Activated T-cell treated with anti-CD3 and anti-CD28 coated beads, Interleukin-2, amount 50 U/mL, for 1 hour (primary cell): ENCODE measurements at regions not wholly inside any gene's neighbourhood (a gene's known extent, or its start where the extent isn't known, plus 50 kb on each side); places are given as distances from the start of the nearest gene placed in this dataset.

Experiments used
- DNase-seq: peaks from one replicate; pipeline ENCODE4 v3.0.0-alpha.2; 2020

DNA sequence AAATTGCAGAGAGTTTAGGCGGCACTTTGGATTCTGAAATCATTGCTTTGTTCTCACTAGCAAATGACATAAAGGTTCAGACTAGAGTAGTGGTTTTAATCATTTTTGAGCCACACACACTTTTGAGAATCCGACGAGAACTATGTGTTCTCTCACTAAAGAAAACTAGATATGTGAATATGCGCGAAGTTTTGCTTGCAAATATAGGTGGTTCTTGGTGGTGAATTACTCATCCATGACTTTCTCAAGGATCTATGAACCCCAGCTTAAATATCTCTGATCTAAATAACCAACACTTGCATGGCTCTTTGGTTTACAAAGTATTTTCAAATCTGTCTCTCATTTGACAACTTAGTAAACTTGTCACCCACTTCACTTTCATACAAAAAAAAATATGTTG lies 54.8 kb downstream of the NOG start:
- no peak for DNase-seq

DNA sequence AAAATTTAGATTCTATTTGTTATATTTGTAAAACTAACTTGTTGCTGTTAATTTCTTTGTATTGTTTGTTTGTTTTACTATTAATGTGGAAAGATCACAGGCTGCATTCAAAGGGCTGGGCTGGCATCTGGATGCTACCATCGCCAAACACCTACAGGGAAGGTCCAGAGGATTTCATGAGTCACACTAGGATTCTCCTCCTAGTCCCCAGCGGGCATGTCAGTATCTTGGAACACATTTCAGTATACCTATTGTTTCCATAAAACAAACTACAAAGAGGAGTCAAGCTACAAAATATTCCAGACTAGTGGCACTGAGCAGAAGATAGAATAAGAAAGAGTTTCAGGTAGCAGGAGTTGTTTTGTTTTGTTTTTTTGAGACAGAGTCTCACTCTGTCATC lies 55.3 kb downstream of the NOG start:
- no peak for DNase-seq

DNA sequence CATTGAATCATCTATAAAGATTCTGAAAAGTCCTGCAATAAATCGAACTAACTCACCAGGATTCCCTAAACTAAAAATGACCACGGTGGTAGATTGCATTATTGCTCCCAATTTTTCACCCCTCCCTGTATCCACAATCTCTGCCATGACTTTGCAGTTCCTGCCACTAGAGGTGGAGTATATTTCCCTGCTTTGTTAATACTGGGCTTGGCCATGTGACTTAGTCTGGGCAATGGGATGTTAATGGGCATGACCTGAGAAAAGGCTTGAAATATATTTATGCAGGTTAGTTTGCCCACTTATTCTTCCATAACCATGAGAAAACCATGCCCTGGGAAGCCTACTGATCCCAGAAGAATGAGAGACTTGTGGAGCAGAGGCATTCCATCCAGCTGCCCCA lies 59.1 kb downstream of the NOG start:
- no peak for DNase-seq

DNA sequence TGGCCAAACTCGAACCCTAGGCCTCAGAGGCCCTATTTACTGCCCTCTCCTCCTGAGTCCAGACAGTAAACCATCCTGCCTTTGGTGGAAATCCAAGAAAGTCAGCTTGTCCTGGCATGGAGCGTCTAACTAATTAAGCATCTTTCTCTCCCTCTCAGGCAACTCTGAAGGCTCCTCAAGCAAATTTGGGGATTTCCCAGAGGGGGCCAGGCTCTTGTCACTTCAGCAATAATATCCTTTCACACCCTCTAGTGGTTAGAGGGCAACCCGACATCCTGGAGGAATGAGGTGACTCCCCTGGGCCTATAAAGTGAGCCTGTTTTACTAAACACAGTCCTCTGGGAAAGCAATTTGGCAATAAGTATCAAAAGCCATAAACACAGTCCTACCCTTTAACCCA lies 60.4 kb downstream of the NOG start:
- peak; percentile 35 for DNase-seq

DNA sequence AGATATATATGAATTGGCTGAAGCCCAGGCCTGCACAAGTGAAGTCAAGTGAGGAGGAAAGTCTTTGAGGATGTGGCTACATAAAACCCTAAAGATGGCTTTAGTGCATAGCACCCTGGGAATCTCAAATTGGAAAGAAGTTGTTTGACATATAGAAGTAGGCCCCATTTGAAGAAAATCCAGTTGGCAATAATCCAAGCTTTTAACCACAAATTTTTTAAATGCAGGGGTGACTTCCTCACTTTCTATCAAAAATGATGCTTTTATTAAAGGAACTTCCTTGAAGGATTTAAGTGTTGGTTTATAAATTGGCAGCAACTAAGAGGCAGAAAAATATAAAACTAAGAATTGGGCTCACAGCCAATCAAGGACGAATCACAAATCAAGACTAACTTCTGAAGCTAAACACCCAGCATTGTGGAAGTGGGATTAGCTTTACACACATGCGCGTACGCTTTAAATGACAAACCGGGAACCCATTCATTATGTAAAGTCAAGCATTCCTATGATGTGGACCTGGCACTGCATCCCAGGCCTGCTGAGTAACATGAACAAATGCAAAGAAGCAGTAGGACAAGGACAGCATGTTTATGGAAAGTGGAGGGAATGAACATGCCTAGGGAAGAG lies 63.3 kb downstream of the NOG start:
- DNase-seq: no peak

DNA sequence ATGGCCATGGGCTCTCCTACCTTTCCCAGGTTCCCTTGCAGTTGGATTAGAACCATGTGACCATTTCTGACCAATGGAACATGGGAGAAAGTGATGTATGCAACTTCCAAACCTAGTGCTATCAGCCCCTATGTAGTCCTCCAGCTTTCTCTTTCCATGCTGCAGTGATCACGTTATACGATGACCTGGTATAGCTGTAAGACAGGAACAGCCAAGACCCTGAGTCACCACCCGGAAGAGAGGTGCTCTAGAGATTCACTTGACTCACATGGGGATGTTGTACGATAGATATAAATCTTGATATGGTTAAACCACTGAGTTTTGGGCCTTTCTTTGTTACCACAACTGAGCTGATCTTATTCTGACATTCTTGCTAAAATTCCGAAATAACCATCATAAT lies 65.1 kb downstream of the NOG start:
- DNase-seq: no peak

DNA sequence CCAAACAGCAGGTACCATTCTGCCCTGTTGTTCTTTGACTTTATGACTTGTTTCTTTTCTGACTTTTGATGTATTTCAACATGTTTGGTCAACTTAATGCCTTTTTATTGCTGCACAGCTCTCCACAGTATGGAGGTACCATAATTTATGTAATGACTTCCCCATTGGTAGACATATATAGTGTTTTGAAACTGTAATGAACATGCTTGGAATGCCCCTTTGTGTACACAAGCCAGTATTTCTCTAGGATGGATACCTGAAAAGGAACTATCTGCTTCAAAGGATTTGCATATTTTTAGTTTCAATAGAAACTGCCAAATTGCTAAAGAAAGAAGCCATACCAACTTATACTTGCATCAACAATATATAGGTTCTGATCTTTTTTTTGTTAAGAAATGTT lies 66.1 kb downstream of the NOG start:
- DNase-seq: no peak

DNA sequence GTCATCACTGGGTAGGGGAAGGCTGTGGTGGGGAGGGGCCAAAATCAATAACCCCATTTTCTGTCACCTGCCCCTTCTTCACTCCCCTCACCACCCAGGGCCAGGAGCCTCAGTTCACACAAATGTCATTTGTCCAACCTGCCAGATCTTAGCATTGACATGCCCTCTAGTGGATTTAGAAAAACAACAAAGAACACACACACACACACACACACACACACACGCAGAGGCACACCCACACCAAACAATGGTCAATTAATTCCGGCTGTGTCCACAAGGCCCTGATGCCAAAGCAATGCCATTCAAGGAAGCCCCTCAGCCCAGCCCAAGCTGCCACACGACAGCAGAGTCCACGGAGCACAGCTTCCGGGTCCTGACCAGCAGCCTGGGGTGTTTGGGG lies 68.4 kb downstream of the NOG start:
- no peak for DNase-seq

DNA sequence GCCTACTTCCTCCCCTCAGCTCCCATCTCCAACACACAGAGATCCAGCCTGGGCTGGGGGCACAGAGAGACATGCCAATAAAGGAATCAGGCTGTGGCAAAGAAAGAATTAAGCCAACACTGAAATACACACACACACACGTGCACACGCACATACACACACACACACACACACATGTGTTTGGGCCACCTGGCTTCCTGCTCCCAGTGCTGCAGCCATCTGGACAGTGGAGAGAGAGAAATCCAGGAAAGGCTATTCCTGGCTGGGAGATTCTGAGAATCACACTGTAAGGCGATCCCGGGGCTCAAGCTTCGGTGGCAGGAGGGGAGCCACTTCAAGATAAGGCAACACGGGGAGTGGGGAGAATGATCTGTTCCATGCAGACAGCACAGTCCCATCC lies 72.4 kb downstream of the NOG start:
- no peak for DNase-seq

DNA sequence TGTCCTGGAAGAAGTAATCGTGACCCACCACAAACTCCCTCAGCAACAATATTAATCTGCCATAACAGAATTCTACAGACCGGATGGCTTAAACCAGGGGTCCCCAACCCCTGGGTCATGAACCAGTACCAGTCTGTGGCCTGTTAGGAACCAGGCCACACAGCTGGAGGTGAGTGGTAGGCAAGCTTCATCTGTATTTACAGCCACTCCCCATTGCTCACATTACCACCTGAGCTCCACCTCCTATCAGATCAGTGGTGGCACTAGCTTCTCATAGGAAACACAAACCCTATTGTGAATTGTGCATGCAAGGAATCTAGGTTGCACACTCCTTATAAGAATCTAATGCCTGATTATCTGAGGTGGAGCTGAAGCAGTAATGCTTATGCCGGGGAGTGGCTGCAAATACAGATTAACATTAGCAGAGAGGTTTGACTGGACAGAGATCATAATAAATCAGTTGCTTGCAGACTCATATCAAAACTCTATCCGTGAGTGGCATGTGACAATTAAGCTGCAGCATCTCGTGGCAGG lies 74.5 kb downstream of the NOG start:
- DNase-seq: no peak

DNA sequence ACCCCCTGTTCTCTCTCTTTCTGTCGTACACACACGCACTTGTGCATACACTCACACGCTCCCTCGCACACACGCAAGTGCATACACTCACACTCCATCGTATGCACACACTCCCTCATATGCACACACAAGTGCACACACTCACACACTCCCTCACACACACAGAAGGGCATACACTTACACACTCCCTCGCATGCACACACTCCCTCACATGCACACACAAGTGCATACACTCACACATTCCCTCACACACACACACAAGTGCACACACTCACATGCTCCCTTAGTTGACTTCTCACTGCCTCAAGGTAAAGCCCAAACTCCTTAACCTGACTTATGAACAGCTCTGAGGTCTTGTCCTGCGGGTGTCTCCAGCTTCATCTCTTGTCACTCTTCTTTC lies 78.7 kb downstream of the NOG start:
- no peak for DNase-seq

DNA sequence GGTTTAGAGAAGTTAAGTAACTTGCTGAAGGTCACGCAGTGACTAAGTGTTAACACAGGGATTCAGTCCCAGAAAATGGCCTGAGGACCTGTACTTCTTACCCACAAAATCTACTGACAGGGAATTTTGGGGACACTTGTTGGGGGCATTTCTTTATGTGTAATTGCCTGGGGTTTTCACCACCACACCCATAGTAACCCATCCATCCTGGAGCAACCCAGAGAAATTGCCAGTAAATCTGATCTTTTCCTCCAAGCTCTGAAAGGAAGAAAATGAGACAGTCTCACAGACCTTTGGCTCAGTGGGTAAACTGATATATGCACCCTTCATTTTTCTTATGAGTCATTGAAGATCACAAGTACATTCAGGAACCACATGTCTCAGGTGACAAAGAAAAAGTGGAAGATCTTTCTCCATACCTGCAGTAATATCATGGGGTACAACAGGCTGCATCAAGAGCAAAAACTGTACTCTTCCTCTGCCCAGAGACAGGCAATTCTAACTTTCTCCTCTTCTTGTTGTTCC lies 81.0 kb downstream of the NOG start:
- no peak for DNase-seq

DNA sequence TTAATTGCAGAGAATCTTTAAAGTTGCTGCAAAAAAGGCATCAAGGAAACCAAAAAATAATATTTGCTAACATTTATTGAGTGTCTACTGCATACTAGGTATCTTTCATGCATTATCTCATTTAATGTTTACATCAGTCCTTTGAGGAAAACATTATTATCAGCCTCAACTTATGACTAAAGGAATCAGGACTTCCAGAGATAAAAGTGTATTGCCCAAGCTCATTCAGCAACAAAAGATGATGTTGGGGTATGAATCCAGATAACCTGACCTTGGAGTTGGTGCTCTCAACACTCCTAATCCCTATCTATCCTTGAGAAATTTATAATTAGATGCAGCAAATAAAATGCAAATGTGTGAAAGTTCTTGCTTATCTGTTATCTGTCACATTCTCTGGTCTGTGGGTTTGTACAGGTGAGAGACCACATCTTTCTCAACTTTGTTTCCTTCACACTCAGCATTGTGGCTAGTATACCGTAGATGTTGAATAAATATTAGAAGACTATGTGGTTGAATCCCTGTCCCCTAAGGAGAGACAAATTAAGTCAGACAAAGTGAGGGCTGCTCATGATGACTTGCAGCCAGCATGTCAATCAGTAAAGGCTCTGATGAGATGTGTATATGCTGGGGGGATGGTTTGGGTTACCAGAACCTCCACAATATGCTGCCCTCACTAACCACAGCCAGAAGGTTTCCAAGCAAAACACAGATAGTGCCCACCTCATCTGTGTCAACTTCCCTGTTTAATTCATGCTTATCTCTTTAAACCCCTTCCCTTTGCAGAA lies 82.6 kb downstream of the NOG start:
- DNase-seq: no peak

DNA sequence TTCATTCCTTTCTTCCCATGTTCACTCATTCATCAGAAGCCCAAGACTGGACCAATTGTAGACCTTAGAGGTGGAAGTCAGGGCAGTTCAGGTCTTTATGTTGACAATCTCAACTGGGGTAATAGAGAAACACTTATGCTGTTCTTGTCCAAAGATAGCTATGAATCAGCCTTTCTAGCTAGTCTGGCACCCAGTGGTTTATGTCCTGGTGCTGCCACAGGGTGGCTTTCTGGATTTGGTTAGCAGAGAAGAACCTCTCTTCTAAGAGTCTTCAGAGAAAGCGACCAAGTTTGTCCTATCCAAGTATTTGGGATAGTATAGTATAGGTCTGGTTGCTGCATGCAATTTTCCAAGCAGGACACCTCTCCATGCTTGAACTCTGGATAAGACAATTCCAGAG lies 83.3 kb downstream of the NOG start:
- DNase-seq: no peak

DNA sequence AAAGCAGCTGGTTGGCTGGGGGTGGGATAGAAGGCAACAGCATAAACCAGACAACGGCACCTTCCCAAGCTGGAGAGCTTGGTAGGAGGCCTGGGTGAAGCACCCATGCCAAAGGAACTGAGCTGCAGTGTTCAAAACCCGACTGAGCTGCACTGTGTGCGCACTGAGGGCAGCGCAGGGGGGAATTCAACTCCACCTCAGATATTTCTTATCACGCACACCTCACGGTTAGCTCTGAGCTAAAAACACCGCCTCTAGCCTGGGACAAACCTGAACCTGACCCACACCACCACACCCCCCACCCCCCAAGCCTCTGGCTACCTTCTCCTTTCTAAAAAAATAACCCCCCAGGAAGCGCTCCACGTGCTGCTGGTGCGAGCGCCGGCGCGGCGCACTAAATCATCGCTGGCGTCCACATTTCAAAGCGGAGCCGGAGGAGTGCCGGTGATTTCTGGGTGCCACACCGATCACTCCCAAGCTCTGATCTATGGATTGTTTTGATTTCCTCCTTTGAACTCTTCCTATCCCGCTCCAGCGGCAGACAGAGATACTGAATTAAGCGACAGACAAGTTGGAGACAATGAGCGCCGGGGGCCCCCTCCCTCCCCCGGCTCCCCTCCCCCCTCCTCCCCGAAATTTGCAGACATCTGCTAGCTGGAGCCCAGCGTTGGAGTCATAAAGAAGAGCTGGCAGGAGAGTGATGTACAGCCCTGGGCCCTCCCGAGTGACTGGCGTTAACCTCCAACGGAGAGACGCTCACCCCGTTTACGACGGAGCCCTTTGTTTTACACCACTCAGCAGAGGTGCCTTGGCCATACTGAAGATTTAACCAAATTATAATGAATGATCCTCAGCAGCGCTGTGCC lies 85.0 kb downstream of the NOG start:
- no peak for DNase-seq

DNA sequence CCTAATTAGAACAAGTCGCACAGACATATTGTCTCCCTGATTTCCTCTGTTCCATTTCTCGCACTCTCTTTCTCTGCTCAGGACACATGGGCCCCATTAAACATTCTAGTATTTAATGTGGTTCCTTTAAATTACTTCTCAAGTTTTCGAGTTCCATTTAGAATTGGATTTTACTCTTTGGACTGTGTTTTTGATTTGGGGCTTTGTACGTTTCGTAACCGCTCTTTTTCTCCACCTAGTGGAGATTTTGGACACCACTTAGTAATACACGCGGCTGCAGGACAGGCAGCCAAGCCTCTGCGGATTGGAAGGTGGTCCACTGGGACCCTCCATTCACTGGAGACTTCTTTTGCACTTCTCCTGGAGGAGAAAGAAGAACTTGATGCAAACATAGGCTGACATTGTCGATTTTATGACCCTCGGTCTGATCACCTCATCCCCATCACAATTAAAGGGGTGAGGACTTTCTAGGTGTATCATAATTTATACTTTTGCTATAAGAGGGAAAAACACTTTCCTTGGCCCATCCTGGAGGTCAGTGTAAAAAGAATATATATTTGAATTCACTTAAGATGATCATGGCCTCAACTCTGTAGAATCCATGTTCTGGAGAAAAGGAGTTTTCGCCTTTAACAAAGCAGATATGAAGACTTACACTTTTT lies 85.7 kb downstream of the NOG start:
- no peak for DNase-seq

DNA sequence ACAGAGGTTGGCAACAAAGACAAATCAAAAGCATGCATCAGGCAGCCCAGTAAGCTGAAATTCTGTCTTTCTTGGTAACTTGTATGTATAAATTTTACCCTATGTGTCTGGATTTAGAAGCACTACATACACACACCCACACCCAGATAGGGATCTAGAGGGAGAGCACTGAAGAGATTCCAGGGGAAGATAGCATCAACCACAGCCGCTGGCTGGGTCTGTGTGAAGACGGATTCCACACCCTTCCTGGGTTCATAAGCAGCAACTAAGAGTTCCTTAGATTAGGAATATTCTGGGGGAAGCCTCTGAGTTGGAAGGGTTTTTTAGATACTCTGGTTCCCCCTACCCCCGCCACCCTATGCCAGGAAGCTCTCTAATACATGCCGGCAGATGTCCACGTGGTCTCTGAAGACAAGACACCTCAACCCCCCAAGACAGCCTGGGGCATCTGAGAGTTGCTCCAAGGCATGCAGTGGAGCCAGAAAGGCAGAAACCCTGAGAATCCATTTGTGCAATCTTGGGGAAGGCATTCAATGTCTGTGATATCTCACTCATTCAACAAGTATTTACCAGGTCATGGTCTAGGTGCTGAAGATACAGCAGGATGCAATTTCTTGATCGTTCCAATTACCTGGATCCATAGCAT lies 86.4 kb downstream of the NOG start:
- DNase-seq: no peak

DNA sequence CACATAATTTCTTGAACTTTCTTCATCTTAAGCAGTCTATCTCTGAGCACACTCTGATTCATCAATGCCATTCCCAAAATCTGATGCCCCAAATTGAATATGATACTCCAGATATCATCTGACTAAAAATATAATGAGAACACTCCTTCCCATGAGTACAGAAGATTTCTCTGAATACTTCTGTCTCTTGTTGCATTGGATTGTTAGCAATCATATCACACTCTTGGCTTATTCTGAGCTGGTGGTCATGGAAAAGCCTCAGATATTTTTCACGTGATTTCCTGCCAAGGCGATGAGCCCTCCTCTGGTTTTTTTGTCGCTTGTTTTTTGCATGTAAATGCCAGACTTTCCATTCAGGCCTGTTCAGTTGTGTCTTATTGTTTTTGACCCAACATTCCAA lies 87.2 kb downstream of the NOG start:
- DNase-seq: no peak

DNA sequence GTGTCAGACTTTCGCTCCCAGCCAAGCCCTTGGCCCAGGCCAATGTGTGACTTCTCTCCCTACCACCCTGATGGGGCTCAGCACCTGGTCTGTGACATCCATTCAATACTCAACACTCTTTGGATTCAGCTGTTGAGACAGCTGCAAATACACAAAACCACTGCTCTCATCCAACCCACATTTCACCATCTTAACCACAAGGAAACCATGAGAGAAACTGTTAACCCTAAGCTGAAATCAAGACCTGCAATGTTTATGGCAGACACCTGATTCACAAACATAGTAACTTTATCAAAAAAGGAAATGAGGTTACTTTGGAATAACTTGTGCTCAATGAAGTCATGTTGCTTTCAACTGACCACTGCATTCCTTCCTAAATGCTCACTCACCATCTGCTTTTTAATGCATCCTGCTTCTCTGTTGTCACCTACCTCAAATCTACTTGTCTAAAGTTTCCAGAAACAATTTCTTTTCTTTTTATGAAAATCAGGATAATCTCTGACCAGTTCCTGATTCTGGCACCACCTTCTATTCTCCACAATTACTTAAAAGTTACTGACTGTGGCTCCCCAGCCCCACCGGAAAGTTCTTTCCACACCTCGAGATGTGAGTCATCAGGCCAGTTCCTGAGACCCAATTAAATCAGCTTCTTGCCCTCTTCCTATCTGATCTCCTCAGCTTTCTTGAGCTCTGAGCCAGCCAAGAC lies 88.2 kb downstream of the NOG start:
- DNase-seq: no peak

DNA sequence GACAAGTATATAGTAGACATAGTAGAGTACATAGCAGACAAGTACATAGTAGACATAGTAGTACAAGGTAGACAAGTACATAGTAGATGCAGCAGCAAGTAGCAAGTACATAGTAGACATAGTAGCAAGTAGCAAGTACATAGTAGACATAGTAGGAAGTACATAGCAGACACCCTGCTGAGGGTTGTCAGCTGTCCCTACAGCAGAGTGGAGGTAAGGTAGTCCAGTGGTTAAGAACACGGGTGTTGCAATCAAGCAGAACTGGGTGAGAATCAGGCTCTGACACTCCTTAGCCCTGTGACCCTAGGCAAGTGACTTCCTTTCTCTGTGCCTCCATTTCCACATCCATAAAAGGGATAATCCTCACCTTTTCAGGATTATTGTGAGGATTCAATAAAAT lies 94.7 kb downstream of the NOG start:
- DNase-seq: no peak

DNA sequence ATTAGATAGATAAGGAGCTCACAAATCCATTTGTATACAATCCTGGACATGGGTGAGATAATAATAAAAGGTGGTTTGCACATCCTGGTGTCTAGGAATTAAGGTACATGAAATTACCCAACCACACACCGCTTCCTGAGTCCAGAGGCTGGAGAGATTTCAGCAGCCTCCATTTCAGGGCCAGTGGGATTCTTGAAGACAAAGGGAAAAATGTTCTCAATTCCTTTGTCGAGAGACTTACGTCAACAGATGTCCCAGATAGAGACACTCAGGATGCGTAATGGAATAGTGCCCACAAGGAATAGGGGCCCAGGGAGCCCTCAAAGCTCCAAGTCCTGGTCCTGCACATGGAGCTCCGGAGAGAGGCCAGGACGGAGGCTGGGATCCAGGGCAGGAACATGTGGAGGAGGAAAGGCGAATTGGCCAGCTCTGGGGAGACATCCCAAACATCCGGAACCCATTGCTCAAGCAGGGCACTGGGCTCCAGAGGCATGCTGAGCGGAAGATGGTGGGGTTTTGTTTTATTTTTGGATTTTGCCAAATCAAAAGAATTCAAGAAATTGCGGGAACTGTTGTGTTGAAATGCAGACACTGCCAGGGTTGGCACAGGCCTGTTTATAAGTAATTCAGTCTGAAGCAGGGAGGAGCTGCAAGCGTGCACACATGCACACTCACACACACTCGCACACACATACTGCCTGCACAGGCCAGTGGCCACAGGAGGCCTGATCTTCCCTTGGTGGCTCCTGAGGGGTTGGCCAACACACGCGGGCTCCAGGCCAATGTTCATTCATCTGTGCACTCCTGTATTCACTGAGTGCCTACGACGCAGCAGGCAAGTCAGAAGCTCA lies 97.2 kb downstream of the NOG start:
- no peak for DNase-seq
